GM21737 (cell line): ENCODE measurements at regions not wholly inside any gene's neighbourhood (a gene's known extent, or its start where the extent isn't known, plus 50 kb on each side); places are given as distances from the start of the nearest gene placed in this dataset.
"Not testable (repeated sequence)": the region's sequence is repeated elsewhere in the genome, so short reads cannot be mapped to it uniquely, and the experiment has no call there.

ENCODE experiments used
- ATAC-seq: cut with Tn5 transposase; IDR thresholded peaks from one replicate; pipeline ENCODE4 v1.9.1; 2021; ENCODE audit warnings: mild to moderate bottlenecking, moderate library complexity; ENCODE audit not compliant: unreplicated experiment

GRCh38 chr7:85381212-85381611, 194.4 kb upstream of the SEMA3D start:
- no peak for ATAC-seq

- no peak for ATAC-seq
Observed at GRCh38 chr7:85376589-85376988, 189.7 kb upstream of the SEMA3D start.

GRCh38 chr7:85356916-85357315, 170.1 kb upstream of the SEMA3D start:
- no peak for ATAC-seq

- no peak for ATAC-seq
Observed at GRCh38 chr7:85343484-85343883, 156.6 kb upstream of the SEMA3D start.

GRCh38 chr7:85342781-85343180, 155.9 kb upstream of the SEMA3D start:
- ATAC-seq, result no peak

- no peak for ATAC-seq
Observed at GRCh38 chr7:85341973-85342372, 155.1 kb upstream of the SEMA3D start.

- no peak for ATAC-seq
Observed at GRCh38 chr7:85341121-85341520, 154.3 kb upstream of the SEMA3D start.

GRCh38 chr7:85336086-85336485, 149.2 kb upstream of the SEMA3D start:
- no peak for ATAC-seq

GRCh38 chr7:85335113-85335512, 148.3 kb upstream of the SEMA3D start:
- ATAC-seq, result not testable (repeated sequence)

GRCh38 chr7:85328456-85328998, 141.7 kb upstream of the SEMA3D start:
- no peak for ATAC-seq

- ATAC-seq, result no peak
Observed at GRCh38 chr7:85324145-85324799, 137.4 kb upstream of the SEMA3D start.

- ATAC-seq, result no peak
Observed at GRCh38 chr7:85322252-85322651, 135.4 kb upstream of the SEMA3D start.

GRCh38 chr7:85320699-85321476, 134.0 kb upstream of the SEMA3D start:
- ATAC-seq, result no peak

GRCh38 chr7:85316489-85316888, 129.6 kb upstream of the SEMA3D start:
- ATAC-seq, result no peak

- ATAC-seq, result no peak
Observed at GRCh38 chr7:85310301-85310700, 123.4 kb upstream of the SEMA3D start.

GRCh38 chr7:85306115-85306514, 119.3 kb upstream of the SEMA3D start:
- no peak for ATAC-seq

GRCh38 chr7:85294176-85294575, 107.3 kb upstream of the SEMA3D start:
- no peak for ATAC-seq

- ATAC-seq, result peak; percentile 69
Observed at GRCh38 chr7:85292908-85293576, 106.2 kb upstream of the SEMA3D start.

GRCh38 chr7:85290269-85290668, 103.4 kb upstream of the SEMA3D start:
- ATAC-seq, result no peak

- ATAC-seq, result no peak
Observed at GRCh38 chr7:85289279-85289678, 102.4 kb upstream of the SEMA3D start.

GRCh38 chr7:85287106-85287825, 100.4 kb upstream of the SEMA3D start:
- no peak for ATAC-seq
